A673 (cell line): ENCODE measurements at regions not wholly inside any gene's neighbourhood (a gene's known extent, or its start where the extent isn't known, plus 50 kb on each side); places are given as distances from the start of the nearest gene placed in this dataset.
"Not testable (repeated sequence)": the region's sequence is repeated elsewhere in the genome, so short reads cannot be mapped to it uniquely, and the experiment has no call there.

ENCODE experiments used
- BruUV-seq: library from RNA; stranded (reverse); fragments of 400-500 nt; replicated peaks from 2 replicates; lab custom pipeline; 2021; lab: Mats Ljungman, UMichigan
- CTCF ChIA-PET: fragments of 300-600 bp; sonication (Branson Sonifier 250); formaldehyde crosslinking; loops from one replicate; lab custom pipeline; 2022; ENCODE audit warnings: antibody characterized with exemption; lab: Charles Lee
- POLR2A ChIA-PET: fragments of 300-600 bp; sonication (Branson Sonifier 250); formaldehyde crosslinking; loops from one replicate; lab custom pipeline; 2022; ENCODE audit warnings: antibody characterized with exemption; ENCODE audit not compliant: low non-redundant PET; lab: Charles Lee
- DNase-seq: peaks from one replicate; pipeline ENCODE4 v3.0.0-alpha.2; 2015; ENCODE audit warnings: low spot score
- H3K27ac ChIP-seq: fragments of 200-600 bp; sonication (generic); 2 replicates; pipeline ENCODE4 v1.5.1; 2016; ENCODE audit warnings: mixed run types, low read depth, mild to moderate bottlenecking, mixed read lengths, antibody characterized with exemption, low read length; ENCODE audit not compliant: poor library complexity, severe bottlenecking
- H3K27me3 ChIP-seq: fragments of 200-600 bp; sonication (generic); replicated peaks from 2 replicates; pipeline ENCODE4 v1.6.1; 2017; ENCODE audit warnings: mixed run types, low read depth, mild to moderate bottlenecking, mixed read lengths, antibody characterized with exemption, low read length; ENCODE audit not compliant: insufficient read depth, poor library complexity
- H3K36me3 ChIP-seq: fragments of 200-600 bp; sonication (generic); 2 replicates; pipeline ENCODE4 v1.6.1; 2016; ENCODE audit warnings: mixed run types, mild to moderate bottlenecking, mixed read lengths, antibody characterized with exemption, low read length; ENCODE audit not compliant: insufficient read depth, poor library complexity, severe bottlenecking
- H3K4me1 ChIP-seq: fragments of 200-600 bp; sonication (generic); 2 replicates; pipeline ENCODE4 v1.6.1; 2017; ENCODE audit warnings: mixed run types, mild to moderate bottlenecking, mixed read lengths, antibody characterized with exemption, low read length; ENCODE audit not compliant: insufficient read depth, poor library complexity, severe bottlenecking
- H3K4me3 ChIP-seq: fragments of 200-600 bp; sonication (generic); 2 replicates; pipeline ENCODE4 v1.5.1; 2016; ENCODE audit warnings: low read depth, mixed run types, mild to moderate bottlenecking, mixed read lengths, low read length; ENCODE audit not compliant: poor library complexity, severe bottlenecking
- H3K9me3 ChIP-seq: fragments of 200-600 bp; sonication (generic); 2 replicates; pipeline ENCODE4 v1.6.1; 2016; ENCODE audit warnings: mixed run types, low read depth, mild to moderate bottlenecking, mixed read lengths, antibody characterized with exemption, low read length; ENCODE audit not compliant: poor library complexity, severe bottlenecking
- EZH2 ChIP-seq: fragments of 200-600 bp; sonication (generic); IDR thresholded peaks from 2 replicates; pipeline ENCODE4 v1.6.1; 2017; ENCODE audit warnings: borderline replicate concordance, low read depth, mild to moderate bottlenecking, mixed read lengths, antibody characterized with exemption, low read length; ENCODE audit not compliant: poor library complexity, severe bottlenecking
- intact Hi-C: fragments of 100-400 bp; cut with micrococcal nuclease; formaldehyde crosslinking; loops from one replicate; pipeline ENCODE4 v1.10.0; 2022; ENCODE audit not compliant: unreplicated experiment
- TF ChIP-seq, protein P1 (sequence below): fragments of 300-800, 200-600 bp; sonication (generic); conservative IDR thresholded peaks from 2 replicates; pipeline ENCODE4 v1.5.1; 2017; ENCODE audit warnings: low read depth, mild to moderate bottlenecking, antibody characterized with exemption, low read length, moderate library complexity, mixed read lengths

DNA sequence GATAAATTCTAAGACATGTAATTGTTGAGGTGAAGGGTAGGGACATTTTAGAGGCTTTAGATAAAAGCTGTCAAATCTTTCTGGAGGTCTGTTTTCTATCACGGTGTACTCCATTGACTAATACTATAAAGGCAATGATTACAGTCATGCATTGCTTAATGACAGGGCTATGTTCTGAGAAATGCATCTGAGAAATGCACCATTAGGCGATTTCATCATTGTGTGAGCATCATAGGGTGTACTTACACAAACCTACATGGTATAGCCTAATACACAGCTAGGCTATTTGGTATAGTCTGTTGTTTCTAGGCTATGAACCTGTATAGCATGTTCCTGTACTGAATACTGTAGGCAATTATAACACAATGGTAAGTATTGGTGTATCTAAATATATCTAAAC is 71.3 kb upstream of the FYN start:
- Histone ChIP-seq H3K9me3 (no peaks in the 10 kb centered on the region), H3K27ac (no peak overlapping the region), H3K4me3 (no peak overlapping the region), H3K4me1 (no peaks in the 10 kb centered on the region), H3K36me3 (no peaks in the 10 kb centered on the region), H3K27me3 (no peaks in the 10 kb centered on the region)
- BruUV-seq, result no TSS peak
- ChIA-PET POLR2A (no interaction called here), CTCF (no interaction called here)
- intact Hi-C loops, result no loop called here
- TF ChIP-seq, protein P1, sequence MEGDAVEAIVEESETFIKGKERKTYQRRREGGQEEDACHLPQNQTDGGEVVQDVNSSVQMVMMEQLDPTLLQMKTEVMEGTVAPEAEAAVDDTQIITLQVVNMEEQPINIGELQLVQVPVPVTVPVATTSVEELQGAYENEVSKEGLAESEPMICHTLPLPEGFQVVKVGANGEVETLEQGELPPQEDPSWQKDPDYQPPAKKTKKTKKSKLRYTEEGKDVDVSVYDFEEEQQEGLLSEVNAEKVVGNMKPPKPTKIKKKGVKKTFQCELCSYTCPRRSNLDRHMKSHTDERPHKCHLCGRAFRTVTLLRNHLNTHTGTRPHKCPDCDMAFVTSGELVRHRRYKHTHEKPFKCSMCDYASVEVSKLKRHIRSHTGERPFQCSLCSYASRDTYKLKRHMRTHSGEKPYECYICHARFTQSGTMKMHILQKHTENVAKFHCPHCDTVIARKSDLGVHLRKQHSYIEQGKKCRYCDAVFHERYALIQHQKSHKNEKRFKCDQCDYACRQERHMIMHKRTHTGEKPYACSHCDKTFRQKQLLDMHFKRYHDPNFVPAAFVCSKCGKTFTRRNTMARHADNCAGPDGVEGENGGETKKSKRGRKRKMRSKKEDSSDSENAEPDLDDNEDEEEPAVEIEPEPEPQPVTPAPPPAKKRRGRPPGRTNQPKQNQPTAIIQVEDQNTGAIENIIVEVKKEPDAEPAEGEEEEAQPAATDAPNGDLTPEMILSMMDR, result no peak
- TF ChIP-seq EZH2, result no peak
- DNase-seq, result no peak

GRCh38 chr6:111949546-111949945 is 76.3 kb upstream of the FYN start:
- no peak overlapping the region for H3K4me3 ChIP-seq
- H3K4me1 ChIP-seq, result no peaks in the 10 kb centered on the region
- intact Hi-C loops, result no loop called here
- TF ChIP-seq EZH2, result no peak
- TF ChIP-seq, protein P1, result no peak
- POLR2A ChIA-PET, result no interaction called here
- no peaks in the 10 kb centered on the region for H3K9me3 ChIP-seq
- BruUV-seq, result no TSS peak
- no peak for DNase-seq
- H3K27ac ChIP-seq, result no peak overlapping the region
- no peaks in the 10 kb centered on the region for H3K36me3 ChIP-seq
- H3K27me3 ChIP-seq, result no peaks in the 10 kb centered on the region
- CTCF ChIA-PET, result no interaction called here

- H3K27me3 ChIP-seq, CTCF ChIA-PET, intact Hi-C loops, H3K9me3 ChIP-seq, BruUV-seq, H3K27ac ChIP-seq, DNase-seq, POLR2A ChIA-PET, H3K4me3 ChIP-seq, H3K36me3 ChIP-seq, H3K4me1 ChIP-seq: not testable (repeated sequence)
Observed at GRCh38 chr6:111949984-111950383, 76.7 kb upstream of the FYN start.

DNA sequence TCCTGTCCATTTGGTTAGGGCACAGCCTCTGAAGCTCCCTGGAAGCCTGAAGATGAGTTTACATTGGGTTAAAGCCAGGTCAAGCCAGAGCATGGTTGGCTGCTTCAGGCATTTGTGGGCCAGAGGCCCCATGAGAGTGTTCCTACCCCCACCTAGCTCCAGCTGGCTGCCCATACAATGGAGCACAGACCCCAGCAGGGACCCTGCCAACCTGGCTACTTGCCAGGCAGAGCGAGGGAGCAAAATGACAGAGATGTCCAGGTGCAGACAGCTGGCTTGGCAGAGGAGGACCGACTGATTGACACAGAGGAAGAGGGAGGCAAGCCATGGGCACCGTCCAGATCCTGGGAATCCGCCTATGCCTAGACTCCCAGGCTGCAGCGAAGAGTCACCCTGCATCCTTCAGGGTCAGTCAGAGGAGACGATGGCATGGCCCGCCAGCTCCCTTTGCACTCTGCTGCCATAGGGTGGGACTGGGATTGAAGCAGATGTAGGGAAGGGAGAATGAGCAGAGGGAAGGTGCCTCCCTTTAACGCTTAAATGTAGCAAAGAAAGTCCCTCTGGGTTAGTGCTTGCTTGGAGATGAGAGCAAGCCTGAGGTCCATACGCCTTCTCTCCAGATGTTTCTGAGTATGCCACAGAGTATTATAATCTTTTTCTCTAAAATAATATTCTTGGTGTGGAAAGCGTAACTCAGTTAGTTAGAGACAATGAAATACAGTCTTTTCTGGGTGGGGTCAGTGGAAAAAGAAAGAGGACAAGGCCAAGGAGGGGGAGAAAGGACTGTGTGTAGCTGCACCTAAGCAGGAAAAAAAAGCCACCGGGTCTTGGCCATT is 77.6 kb upstream of the FYN start:
- intact Hi-C loops, result no loop called here
- CTCF ChIA-PET, result no interaction called here
- DNase-seq, result no peak
- POLR2A ChIA-PET, result no interaction called here
- no TSS peak for BruUV-seq
- Histone ChIP-seq H3K36me3 (no peaks in the 10 kb centered on the region), H3K27me3 (no peaks in the 10 kb centered on the region), H3K9me3 (no peaks in the 10 kb centered on the region), H3K4me3 (no peak overlapping the region), H3K4me1 (no peaks in the 10 kb centered on the region), H3K27ac (no peak overlapping the region)
- TF ChIP-seq, protein P1, result no peak
- no peak for TF ChIP-seq EZH2
